ENCODE measurements at regions not wholly inside any gene's neighbourhood (a gene's known extent, or its start where the extent isn't known, plus 50 kb on each side); places are given as distances from the start of the nearest gene placed in this dataset.

DNA sequence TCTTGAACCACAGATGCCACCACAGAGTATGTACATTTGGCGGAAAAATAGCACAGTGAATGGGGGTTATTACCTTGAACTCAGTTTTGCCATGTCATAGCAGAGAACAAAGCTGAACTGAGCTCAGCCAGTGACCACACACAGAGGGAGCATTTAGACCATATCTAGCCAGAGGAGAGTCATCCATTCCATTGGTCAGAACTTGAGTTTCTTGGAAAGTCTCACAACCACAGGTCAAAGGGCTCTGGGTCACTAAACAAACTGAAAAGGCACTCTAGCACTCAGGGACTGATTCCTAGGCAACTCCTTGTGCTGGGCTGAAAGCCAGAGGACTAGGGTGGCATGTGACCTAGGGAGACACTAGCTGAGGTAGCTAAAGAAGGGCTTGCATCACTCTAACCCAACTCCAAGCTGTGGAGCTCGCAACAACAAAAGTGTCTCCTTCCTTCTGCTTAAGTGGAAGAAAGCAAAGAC is 239.7 kb upstream of the SEMA3D start:
- TF ChIP-seq CTCF (IDR thresholded peaks at IDR 0.05; ENCODE audit: insufficient read depth, low read length, severe bottlenecking): no peak
- DNase-seq (ENCODE audit: low read depth) (no peak), FAIRE-seq (peak; percentile 75)
- Histone ChIP-seq H3K4me3 (ENCODE audit: low read depth, low read length) (no peak overlapping the region), H3K36me3 (ENCODE audit: control insufficient read depth, insufficient read depth, low read length) (no peaks in the 10 kb centered on the region), H3K27me3 (ENCODE audit: control insufficient read depth, insufficient read depth, low read length) (no peaks in the 10 kb centered on the region)

- Histone ChIP-seq H3K27me3 (ENCODE audit: control insufficient read depth, insufficient read depth, low read length) (no peaks in the 10 kb centered on the region), H3K4me3 (ENCODE audit: low read depth, low read length) (no peak overlapping the region), H3K36me3 (ENCODE audit: control insufficient read depth, insufficient read depth, low read length) (no peaks in the 10 kb centered on the region)
- DNase-seq (ENCODE audit: low read depth) (no peak), FAIRE-seq (no peak)
- TF ChIP-seq CTCF (IDR thresholded peaks at IDR 0.05; ENCODE audit: insufficient read depth, low read length, severe bottlenecking): no peak
Observed at GRCh38 chr7:85424298-85424697, 237.4 kb upstream of the SEMA3D start.

DNA sequence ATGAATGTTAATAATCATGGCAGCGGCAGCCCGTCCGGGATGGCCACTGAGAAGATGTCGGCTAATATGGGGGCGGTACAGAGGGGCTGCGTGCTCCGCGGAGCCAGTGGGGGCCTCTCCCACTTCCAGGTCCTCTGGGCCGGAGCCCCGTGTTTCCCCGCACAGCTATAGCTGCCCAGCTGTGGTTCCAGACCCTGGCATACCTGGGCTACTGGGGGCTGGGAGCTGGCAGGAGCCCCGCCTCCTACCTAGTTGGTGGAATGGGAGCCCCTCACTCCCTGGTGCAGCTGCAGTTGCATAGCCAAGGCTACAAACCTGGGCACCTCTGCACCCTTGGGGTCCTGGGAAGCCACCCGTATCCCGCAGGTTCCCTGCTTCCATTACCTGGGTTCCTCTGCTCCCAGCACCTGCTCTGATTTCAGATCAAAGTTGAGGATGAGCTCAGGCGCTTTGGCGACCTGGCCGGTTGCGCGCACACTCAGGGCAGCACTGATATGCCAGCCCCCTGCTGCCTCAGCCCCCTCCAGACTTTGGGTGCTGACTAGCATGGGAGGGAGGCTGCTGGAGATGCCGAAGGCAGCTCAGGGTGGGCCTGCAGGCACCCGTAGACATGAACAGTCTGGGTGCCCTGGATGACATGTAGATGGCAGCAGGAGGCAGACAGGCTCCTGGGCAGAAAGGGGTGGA is 236.5 kb upstream of the SEMA3D start:
- no peak for TF ChIP-seq CTCF (IDR thresholded peaks at IDR 0.05; ENCODE audit: insufficient read depth, low read length, severe bottlenecking)
- DNase-seq (ENCODE audit: low read depth): no peak
- no peak for FAIRE-seq
- Histone ChIP-seq H3K36me3 (ENCODE audit: control insufficient read depth, insufficient read depth, low read length) (no peaks in the 10 kb centered on the region), H3K4me3 (ENCODE audit: low read depth, low read length) (no peak overlapping the region), H3K27me3 (ENCODE audit: control insufficient read depth, insufficient read depth, low read length) (no peaks in the 10 kb centered on the region)

GRCh38 chr7:85415743-85416142 is 228.9 kb upstream of the SEMA3D start:
- Histone ChIP-seq H3K27me3 (ENCODE audit: control insufficient read depth, insufficient read depth, low read length) (no peaks in the 10 kb centered on the region), H3K4me3 (ENCODE audit: low read depth, low read length) (no peak overlapping the region), H3K36me3 (ENCODE audit: control insufficient read depth, insufficient read depth, low read length) (no peaks in the 10 kb centered on the region)
- no peak for TF ChIP-seq CTCF (IDR thresholded peaks at IDR 0.05; ENCODE audit: insufficient read depth, low read length, severe bottlenecking)
- DNase-seq (ENCODE audit: low read depth) (no peak), FAIRE-seq (no peak)

DNA sequence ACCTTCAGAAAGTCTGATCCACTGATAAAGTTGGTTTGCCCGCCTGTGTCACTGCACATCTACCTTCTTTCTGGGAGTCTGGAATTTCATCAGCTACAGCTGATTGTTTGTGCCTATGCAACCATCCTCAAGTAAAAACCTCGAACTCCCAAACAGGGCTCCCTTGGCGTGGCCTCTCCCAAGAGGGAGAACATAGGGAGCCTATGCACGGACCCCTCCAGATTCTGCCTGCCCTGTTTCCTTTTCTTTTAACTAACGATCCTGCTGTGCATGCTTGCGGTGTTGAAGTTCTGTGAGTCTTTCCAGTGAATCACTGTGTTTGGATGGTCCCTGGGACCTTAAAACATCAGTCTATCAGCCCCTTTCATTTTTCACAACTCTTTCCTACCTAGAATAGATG is 226.9 kb upstream of the SEMA3D start:
- Histone ChIP-seq H3K27me3 (ENCODE audit: control insufficient read depth, insufficient read depth, low read length) (no peaks in the 10 kb centered on the region), H3K36me3 (ENCODE audit: control insufficient read depth, insufficient read depth, low read length) (no peaks in the 10 kb centered on the region), H3K4me3 (ENCODE audit: low read depth, low read length) (no peak overlapping the region)
- TF ChIP-seq CTCF (IDR thresholded peaks at IDR 0.05; ENCODE audit: insufficient read depth, low read length, severe bottlenecking): no peak
- no peak for DNase-seq (ENCODE audit: low read depth)
- no peak for FAIRE-seq

- H3K4me3 ChIP-seq (ENCODE audit: low read depth, low read length): no peak overlapping the region
- FAIRE-seq (no peak), DNase-seq (ENCODE audit: low read depth) (no peak)
- TF ChIP-seq CTCF (IDR thresholded peaks at IDR 0.05; ENCODE audit: insufficient read depth, low read length, severe bottlenecking): no peak
- H3K27me3 ChIP-seq (ENCODE audit: control insufficient read depth, insufficient read depth, low read length): no peaks in the 10 kb centered on the region
- H3K36me3 ChIP-seq (ENCODE audit: control insufficient read depth, insufficient read depth, low read length): no peaks in the 10 kb centered on the region
Observed at GRCh38 chr7:85412912-85413311, 226.1 kb upstream of the SEMA3D start.
